GM23248 (cell line): ENCODE measurements at regions not wholly inside any gene's neighbourhood (a gene's known extent, or its start where the extent isn't known, plus 50 kb on each side); places are given as distances from the start of the nearest gene placed in this dataset.

Experiments used
- EZH2 ChIP-seq: fragments of 200-600 bp; sonication (generic); IDR thresholded peaks from 2 replicates; pipeline ENCODE4 v1.6.1; 2018; ENCODE audit warnings: antibody characterized with exemption, mild to moderate bottlenecking; ENCODE audit not compliant: insufficient read depth, poor library complexity, severe bottlenecking
- EZH2phosphoT487 ChIP-seq: fragments of 200-600 bp; sonication (generic); IDR thresholded peaks from 2 replicates; pipeline ENCODE4 v1.6.1; 2018; ENCODE audit warnings: antibody characterized with exemption, moderate library complexity, mild to moderate bottlenecking, low read depth; ENCODE audit not compliant: insufficient read depth

- TF ChIP-seq EZH2 (no peak), EZH2phosphoT487 (no peak)
Measured at GRCh38 chr4:10781805-10782204, 97.2 kb upstream of the CLNK start.
